Cardiac septum (tissue), 1 donor: ENCODE measurements at regions not wholly inside any gene's neighbourhood (a gene's known extent, or its start where the extent isn't known, plus 50 kb on each side); places are given as distances from the start of the nearest gene placed in this dataset.

Experiments used
- DNase-seq: peaks from one replicate; pipeline ENCODE4 v3.0.0-alpha.2; 2020; ENCODE audit warnings: low spot score
- intact Hi-C: fragments of 100-400 bp; cut with DNase I; formaldehyde crosslinking; loops from one replicate; pipeline ENCODE4 v1.14.0; 2022
- donor health status: DM: no; HTN: no; CAD: no.

GRCh38 chr1:29456685-29457435, 220.5 kb downstream of the PTPRU start:
- intact Hi-C loops: loop anchor here (10.0 kb wide), 1 partner anchor 222 kb away; the partner anchor contains the start of genes MECR and PTPRU
- peak; percentile 12 for DNase-seq

DNA sequence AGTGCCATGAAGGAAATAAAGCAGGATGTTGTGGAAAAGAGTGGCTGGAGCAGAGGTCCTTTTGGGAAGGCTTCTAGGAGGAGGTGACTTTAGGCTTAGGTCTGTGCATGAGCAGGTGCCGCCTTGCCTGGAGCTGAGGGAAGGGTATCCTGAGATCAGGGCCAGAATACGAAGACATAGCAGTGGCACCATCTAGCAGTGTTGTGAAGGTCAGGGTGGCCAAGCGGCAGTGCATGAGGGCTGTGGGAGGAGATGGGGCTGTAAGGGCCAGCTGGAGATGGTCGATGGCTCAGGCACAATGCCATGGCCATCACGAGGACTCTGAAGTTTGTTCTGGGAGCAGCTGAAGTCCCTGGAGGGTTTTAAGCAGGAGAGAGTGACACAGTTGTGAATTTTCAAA, 219.5 kb downstream of the PTPRU start:
- intact Hi-C loops: loop anchor here (10.0 kb wide), 1 partner anchor 221 kb away; the partner anchor contains the start of genes MECR and PTPRU
- peak; percentile 71 for DNase-seq

DNA sequence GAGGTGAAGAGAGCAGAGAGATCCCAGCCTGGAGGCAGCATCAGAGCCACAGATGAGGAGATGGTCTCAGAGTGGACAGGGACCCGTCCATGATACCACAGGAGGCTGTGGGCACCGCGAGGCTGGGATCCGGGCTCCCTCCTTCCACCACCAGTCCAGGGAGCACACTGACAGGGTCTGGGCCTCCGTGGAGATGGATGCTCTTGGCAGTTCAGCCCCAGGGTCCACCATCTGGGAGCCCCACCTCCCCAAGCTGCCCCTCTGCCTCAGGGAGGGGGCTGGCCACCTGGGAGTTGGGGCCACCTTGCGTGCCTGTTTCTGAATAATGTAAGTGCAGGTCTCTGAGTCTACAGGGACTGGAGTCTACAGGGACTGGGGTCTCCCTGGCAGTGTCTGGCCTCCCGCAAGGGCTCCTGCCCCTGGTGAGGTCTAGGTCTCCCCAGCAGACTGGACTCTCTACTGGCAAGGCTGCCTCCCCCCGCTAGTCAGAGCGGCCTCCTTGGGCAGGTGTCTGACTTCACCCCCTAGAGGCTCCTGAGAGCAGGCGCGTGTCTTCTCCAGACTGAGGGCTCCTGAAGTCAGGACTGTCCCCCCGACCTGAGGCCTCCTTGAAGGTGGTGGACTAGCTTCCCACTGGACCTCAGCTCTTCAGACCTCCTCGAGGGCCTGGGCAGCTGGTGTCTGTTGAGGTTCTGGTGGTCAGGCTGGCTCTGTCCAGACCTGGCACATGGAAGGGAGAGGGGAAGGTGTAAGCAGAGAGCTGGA, 218.5 kb downstream of the PTPRU start:
- DNase-seq: peak; percentile 54
- intact Hi-C loops: loop anchor here (10.0 kb wide), 1 partner anchor 220 kb away; the partner anchor contains the start of genes MECR and PTPRU

DNA sequence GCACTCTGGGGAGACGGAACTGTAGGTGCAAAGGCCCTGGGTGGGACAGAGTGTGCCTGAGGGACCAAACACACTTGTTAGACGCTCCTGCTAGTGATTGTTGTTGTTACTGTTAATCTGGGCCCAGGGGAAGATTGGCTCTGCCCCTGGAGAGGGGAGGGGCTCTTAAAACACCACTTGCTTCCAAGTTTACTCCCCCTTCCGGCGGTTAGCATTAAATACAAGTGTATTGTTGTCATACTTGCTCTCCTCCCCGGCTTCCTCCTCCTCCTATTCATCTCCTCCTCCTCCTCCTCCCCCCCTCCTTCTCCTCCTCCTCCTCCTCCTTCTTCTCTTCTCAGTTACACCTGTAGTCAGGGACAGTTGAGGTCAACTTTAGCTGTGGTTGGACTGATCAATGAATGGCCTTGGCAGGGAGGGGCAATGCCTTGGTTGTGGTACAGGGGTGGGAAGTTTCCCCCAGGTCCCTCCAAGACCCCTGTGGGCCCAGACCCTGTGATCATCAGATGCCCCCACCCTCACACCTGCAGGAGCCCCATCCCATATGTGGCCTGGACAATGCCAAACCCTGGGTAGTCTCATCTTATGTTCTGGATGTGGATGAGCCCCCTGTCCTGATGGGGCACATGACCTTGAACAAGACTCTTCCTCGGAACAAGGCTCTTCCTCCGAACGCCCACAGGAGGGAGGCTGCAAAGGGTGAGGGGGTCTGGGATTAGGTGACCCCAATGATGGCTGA, 217.3 kb downstream of the PTPRU start:
- peak; percentile 53 for DNase-seq
- intact Hi-C loops: loop anchor here (10.0 kb wide), 1 partner anchor 219 kb away; the partner anchor contains the start of genes MECR and PTPRU

- intact Hi-C loops: loop anchor here (10.0 kb wide), 1 partner anchor 218 kb away; the partner anchor contains the start of genes MECR and PTPRU
- DNase-seq: peak; percentile 68
Measured at GRCh38 chr1:29452463-29453230, 216.3 kb downstream of the PTPRU start.

DNA sequence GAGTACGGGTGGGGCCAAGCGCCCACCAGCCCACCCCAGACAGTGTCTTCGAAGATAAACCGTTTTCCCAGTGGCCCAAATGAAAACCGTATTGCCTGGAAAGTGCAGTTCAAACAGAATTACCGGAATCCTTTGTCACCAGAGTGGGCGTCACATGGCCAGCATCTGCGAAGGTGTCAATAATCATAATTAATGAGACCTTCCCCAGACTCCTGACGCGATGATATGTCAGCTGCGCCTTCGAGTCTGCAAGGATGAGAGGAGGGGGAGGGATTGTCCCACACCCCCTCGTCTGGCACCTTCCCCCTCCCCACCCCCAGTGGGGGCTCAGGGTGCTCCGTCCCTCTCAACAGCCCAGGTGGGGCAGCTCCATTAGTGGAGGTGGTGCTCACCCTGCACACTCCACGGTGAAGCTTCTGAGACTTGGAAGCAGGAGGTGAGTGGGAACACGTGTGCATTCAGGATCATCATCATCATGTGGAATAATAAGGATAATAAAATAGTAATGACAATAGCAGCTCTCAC, 215.1 kb downstream of the PTPRU start:
- intact Hi-C loops: loop anchor here (10.0 kb wide), 1 partner anchor 217 kb away; the partner anchor contains the start of genes MECR and PTPRU
- DNase-seq: peak; percentile 47

DNA sequence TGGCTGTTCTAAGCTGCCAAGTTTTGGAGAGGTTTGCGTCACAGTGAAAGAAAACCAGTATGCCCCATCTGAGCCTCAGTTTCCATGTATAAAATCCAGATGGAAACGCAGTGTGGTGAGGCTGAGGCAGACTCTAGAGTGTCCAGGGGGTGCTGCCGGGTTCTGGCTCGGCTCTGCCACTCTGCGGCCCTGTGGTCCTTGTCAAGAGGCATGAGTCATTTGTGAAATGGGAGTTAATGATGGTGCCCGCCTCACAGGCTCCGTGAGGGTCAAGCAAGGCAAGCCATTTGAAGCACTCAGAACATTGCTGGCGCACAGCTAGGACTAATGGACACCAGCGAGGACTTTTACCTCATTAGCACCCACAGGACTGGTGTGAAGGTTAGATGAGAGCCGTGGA, 214.3 kb downstream of the PTPRU start:
- DNase-seq: no peak
- intact Hi-C loops: loop anchor here (10.0 kb wide), 1 partner anchor 216 kb away; the partner anchor contains the start of genes MECR and PTPRU

GRCh38 chr1:29448456-29449235, 212.3 kb downstream of the PTPRU start:
- DNase-seq: no peak
- intact Hi-C loops: no loop called here

GRCh38 chr1:29447368-29447767, 211.0 kb downstream of the PTPRU start:
- intact Hi-C loops: no loop called here
- no peak for DNase-seq

- intact Hi-C loops: no loop called here
- DNase-seq: peak; percentile 20
Measured at GRCh38 chr1:29444782-29445729, 208.7 kb downstream of the PTPRU start.

- intact Hi-C loops: no loop called here
- peak; percentile 54 for DNase-seq
Measured at GRCh38 chr1:29444081-29444715, 207.9 kb downstream of the PTPRU start.

- peak; percentile 31 for DNase-seq
- intact Hi-C loops: no loop called here
Measured at GRCh38 chr1:29441916-29442668, 205.8 kb downstream of the PTPRU start.

DNA sequence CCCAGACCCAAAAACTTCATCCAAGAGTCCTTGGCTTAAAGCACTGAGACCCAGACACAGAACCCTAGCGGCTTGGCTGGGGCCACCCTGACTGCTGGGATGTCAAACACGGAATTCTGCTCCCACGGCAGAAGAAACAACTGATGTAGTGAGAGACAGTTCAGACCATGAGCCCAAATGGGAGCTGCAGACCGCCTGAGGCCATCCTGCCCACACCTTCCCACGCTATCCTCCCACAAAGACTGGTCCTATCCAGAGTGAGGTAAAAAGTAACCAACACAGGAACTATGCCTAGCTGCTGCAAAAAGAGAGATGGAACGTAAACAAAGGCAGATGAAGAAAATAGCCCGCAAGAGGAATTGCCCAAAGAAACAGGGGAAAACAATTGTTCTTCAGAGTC, 203.3 kb downstream of the PTPRU start:
- intact Hi-C loops: no loop called here
- peak; percentile 33 for DNase-seq

GRCh38 chr1:29438991-29439390, 202.7 kb downstream of the PTPRU start:
- DNase-seq: peak; percentile 9
- intact Hi-C loops: no loop called here

DNA sequence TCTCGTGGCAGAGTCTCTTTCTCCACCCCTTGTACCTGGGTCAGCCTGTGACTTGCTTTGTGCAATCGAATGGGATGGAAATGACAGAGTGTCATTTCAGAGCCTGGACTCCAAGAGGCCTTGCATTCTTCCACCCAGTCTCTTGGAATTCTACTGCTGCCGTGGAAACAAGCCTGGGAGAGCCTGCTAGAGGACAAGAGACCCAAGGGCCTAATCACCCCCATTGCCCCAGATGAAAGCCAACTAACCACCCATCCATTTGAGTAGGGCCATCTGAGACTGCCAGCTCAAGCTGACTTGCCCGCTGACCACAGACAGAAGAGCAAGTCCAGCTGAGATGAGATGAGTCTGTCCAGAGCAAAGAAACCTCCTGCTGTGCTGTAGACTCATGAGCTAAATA, 201.6 kb downstream of the PTPRU start:
- intact Hi-C loops: no loop called here
- peak; percentile 49 for DNase-seq
